ENCODE measurements at regions not wholly inside any gene's neighbourhood (a gene's known extent, or its start where the extent isn't known, plus 50 kb on each side); places are given as distances from the start of the nearest gene placed in this dataset.

GRCh38 chr14:71852181-71852580 is 80.0 kb upstream of the RGS6 start:
- DNase-seq (ENCODE audit: low read depth), result no peak
- Histone ChIP-seq H3K36me3 (ENCODE audit: control insufficient read depth, insufficient read depth, low read length) (no peaks in the 10 kb centered on the region), H3K4me3 (ENCODE audit: low read depth, low read length) (no peak overlapping the region), H3K27me3 (ENCODE audit: control insufficient read depth, insufficient read depth, low read length) (no peaks in the 10 kb centered on the region)
- TF ChIP-seq CTCF (IDR thresholded peaks at IDR 0.05; ENCODE audit: insufficient read depth, low read depth, low read length), result no peak
- ChIA-PET POLR2A (no interaction called here), CTCF (no interaction called here)

GRCh38 chr14:71855399-71856036 is 76.7 kb upstream of the RGS6 start:
- TF ChIP-seq CTCF (IDR thresholded peaks at IDR 0.05; ENCODE audit: insufficient read depth, low read depth, low read length), result peak; percentile 89
- Histone ChIP-seq H3K27me3 (ENCODE audit: control insufficient read depth, insufficient read depth, low read length) (0 out of 2 replicates have a peak, but pooled peaks cover 1% of the 10 kb centered on the region), H3K36me3 (ENCODE audit: control insufficient read depth, insufficient read depth, low read length) (no peaks in the 10 kb centered on the region), H3K4me3 (ENCODE audit: low read depth, low read length) (no peak overlapping the region)
- ChIA-PET POLR2A (no interaction called here), CTCF (interaction anchor here (0.6 to 3.7 kb wide), 38 partner anchors 10 to 754 kb away, joined by 3 to 33 read pairs (median 4); no protein-coding TSS in a partner anchor)
- DNase-seq (ENCODE audit: low read depth), result peak; percentile 5

- no peak for TF ChIP-seq CTCF (IDR thresholded peaks at IDR 0.05; ENCODE audit: insufficient read depth, low read depth, low read length)
- no peak for DNase-seq (ENCODE audit: low read depth)
- Histone ChIP-seq H3K36me3 (ENCODE audit: control insufficient read depth, insufficient read depth, low read length) (no peaks in the 10 kb centered on the region), H3K27me3 (ENCODE audit: control insufficient read depth, insufficient read depth, low read length) (0 out of 2 replicates have a peak, but pooled peaks cover 1% of the 10 kb centered on the region), H3K4me3 (ENCODE audit: low read depth, low read length) (no peak overlapping the region)
- CTCF ChIA-PET, result interaction anchor here (0.6 to 3.7 kb wide), 9 partner anchors 11 to 1051 kb away, joined by 3 to 33 read pairs (median 4); no protein-coding TSS in a partner anchor
- POLR2A ChIA-PET, result no interaction called here
These were observed 75.9 kb upstream of the RGS6 start for GRCh38 chr14:71856199-71856919.

GRCh38 chr14:71863049-71863448 is 69.2 kb upstream of the RGS6 start:
- H3K36me3 ChIP-seq (ENCODE audit: control insufficient read depth, insufficient read depth, low read length), result no peaks in the 10 kb centered on the region
- CTCF ChIA-PET, result interaction anchor here (0.6 kb wide), 1 partner anchor 67 kb away, joined by 5 read pairs; no protein-coding TSS in a partner anchor
- DNase-seq (ENCODE audit: low read depth), result no peak
- POLR2A ChIA-PET, result no interaction called here
- H3K4me3 ChIP-seq (ENCODE audit: low read depth, low read length), result no peak overlapping the region
- peaks cover under 1% of the 10 kb centered on the region for H3K27me3 ChIP-seq (ENCODE audit: control insufficient read depth, insufficient read depth, low read length)
- TF ChIP-seq CTCF (IDR thresholded peaks at IDR 0.05; ENCODE audit: insufficient read depth, low read depth, low read length), result no peak

GRCh38 chr14:71863766-71864165 is 68.5 kb upstream of the RGS6 start:
- no peaks in the 10 kb centered on the region; the same call in none of the 2 replicates for H3K27me3 ChIP-seq (ENCODE audit: control insufficient read depth, insufficient read depth, low read length)
- no peaks in the 10 kb centered on the region for H3K36me3 ChIP-seq (ENCODE audit: control insufficient read depth, insufficient read depth, low read length)
- ChIA-PET CTCF (no interaction called here), POLR2A (no interaction called here)
- H3K4me3 ChIP-seq (ENCODE audit: low read depth, low read length), result no peak overlapping the region
- TF ChIP-seq CTCF (IDR thresholded peaks at IDR 0.05; ENCODE audit: insufficient read depth, low read depth, low read length), result no peak
- no peak for DNase-seq (ENCODE audit: low read depth)

All from BJ (cell line).